Panc1 (cell line): ENCODE measurements at regions not wholly inside any gene's neighbourhood (a gene's known extent, or its start where the extent isn't known, plus 50 kb on each side); places are given as distances from the start of the nearest gene placed in this dataset.

Source experiments
- ATAC-seq: fragments of 200-7000 bp; cut with Tn5 transposase; 2 replicates; pipeline ENCODE4 v1.9.1; 2020; ENCODE audit warnings: mild to moderate bottlenecking, moderate library complexity
- BruUV-seq: library from RNA; stranded (reverse); fragments of 400-500 nt; replicated peaks from 2 replicates; lab custom pipeline; 2021; lab: Mats Ljungman, UMichigan
- CTCF ChIA-PET: fragments of 300-600 bp; sonication (Branson Sonifier 250); formaldehyde crosslinking; loops from one replicate; lab custom pipeline; 2022; ENCODE audit warnings: antibody characterized with exemption; lab: Charles Lee
- POLR2A ChIA-PET: fragments of 300-600 bp; sonication (Branson Sonifier 250); formaldehyde crosslinking; loops from one replicate; lab custom pipeline; 2022; ENCODE audit warnings: antibody characterized with exemption; lab: Charles Lee
- DNase-seq: peaks from one replicate; pipeline ENCODE4 v3.0.0-alpha.2; 2010; ENCODE audit warnings: low read depth, low spot score
- H3K27ac ChIP-seq: 2 replicates; pipeline ENCODE4 v1.5.1; 2011; ENCODE audit warnings: mild to moderate bottlenecking, low read length, inconsistent platforms
- H3K27me3 ChIP-seq: fragments of 200-500 bp; sonication (Bioruptor generic); 2 replicates; pipeline ENCODE4 v1.6.0; 2014; ENCODE audit warnings: low read length, inconsistent platforms; ENCODE audit not compliant: control insufficient read depth, insufficient read depth
- H3K36me3 ChIP-seq: fragments of 200-500 bp; sonication (Bioruptor generic); 2 replicates; pipeline ENCODE4 v1.5.1; 2014; ENCODE audit warnings: inconsistent platforms, mild to moderate bottlenecking, low read length, moderate library complexity; ENCODE audit not compliant: control insufficient read depth, insufficient read depth
- H3K4me1 ChIP-seq: 2 replicates; pipeline ENCODE4 v1.5.1; 2011; ENCODE audit warnings: inconsistent platforms, mild to moderate bottlenecking, low read length, moderate library complexity; ENCODE audit not compliant: control insufficient read depth, insufficient read depth
- H3K4me3 ChIP-seq, 2 experiments: 2 replicates each; pipeline ENCODE4 v1.5.1; 2011 to 2012; ENCODE audit warnings: low read depth in 2 of 2, low read length in 2 of 2, mild to moderate bottlenecking in 2 of 2, inconsistent platforms in 1 of 2, moderate library complexity in 1 of 2
- H3K9me3 ChIP-seq: fragments of 200-500 bp; sonication (Bioruptor generic); 2 replicates; pipeline ENCODE4 v1.5.1; 2014; ENCODE audit warnings: low read depth, mild to moderate bottlenecking, inconsistent platforms, low read length, moderate library complexity; ENCODE audit not compliant: control insufficient read depth, insufficient read depth
- CTCF ChIP-seq: fragments of 450-650 bp; IDR thresholded peaks from 2 replicates; pipeline ENCODE4 v1.5.1; 2017; ENCODE audit warnings: mild to moderate bottlenecking
- POLR2AphosphoS5 ChIP-seq: IDR thresholded peaks from 2 replicates; pipeline ENCODE4 v1.6.1; 2012; ENCODE audit warnings: mild to moderate bottlenecking, low read depth, low read length, moderate library complexity
- REST ChIP-seq, 2 experiments: IDR thresholded peaks; 2 replicates each; pipeline ENCODE4 v1.6.1; 2011 to 2012; ENCODE audit warnings: low read depth in 2 of 2, control low read depth in 1 of 2, low read length in 1 of 2, mild to moderate bottlenecking in 1 of 2, moderate library complexity in 1 of 2; ENCODE audit not compliant: insufficient read depth in 1 of 2
- SIN3A ChIP-seq: IDR thresholded peaks from 2 replicates; pipeline ENCODE4 v1.6.1; 2012; ENCODE audit warnings: low read depth, mild to moderate bottlenecking, low read length, moderate library complexity, borderline replicate concordance; ENCODE audit not compliant: insufficient read depth
- TCF7L2 ChIP-seq: IDR thresholded peaks from 2 replicates; pipeline ENCODE4 v1.6.1; 2011; ENCODE audit warnings: mild to moderate bottlenecking, low read depth, low read length, inconsistent platforms
- in situ Hi-C: cut with HindIII; loops from 2 replicates; pipeline ENCODE4 v1.10.0; 2016; ENCODE audit warnings: low sequenced_read_pairs, low pct_unique_long_range_greater_than_20kb
- intact Hi-C: fragments of 100-400 bp; cut with micrococcal nuclease; formaldehyde crosslinking; loops from one replicate; pipeline ENCODE4 v1.10.0; 2022; ENCODE audit not compliant: unreplicated experiment

- H3K4me3 ChIP-seq = no peak overlapping the region
- H3K4me1 ChIP-seq = peaks cover 24% of the 10 kb centered on the region
- in situ Hi-C loops (no loop called here), intact Hi-C loops (no loop called here)
- no TSS peak for BruUV-seq
- H3K27ac ChIP-seq = no peak overlapping the region
- CTCF ChIA-PET = no interaction called here
- H3K36me3 ChIP-seq = no peaks in the 10 kb centered on the region
- DNase-seq = no peak
- no peak for ATAC-seq
- no peaks in the 10 kb centered on the region for H3K27me3 ChIP-seq
- H3K9me3 ChIP-seq = no peaks in the 10 kb centered on the region
- TF ChIP-seq CTCF (no peak), TCF7L2 (no peak), REST (IDR thresholded peaks at IDR 0.05; ENCODE audit: insufficient read depth in 1 of 2, low read depth in 2 of 2, low read length in 1 of 2) (no peak)
- POLR2A ChIA-PET = no interaction called here
Measured at GRCh38 chr1:47680815-47681475, 243.1 kb downstream of the FOXD2 start.

GRCh38 chr1:47681735-47682134 is 243.9 kb downstream of the FOXD2 start:
- Histone ChIP-seq H3K4me1 (peaks cover 32% of the 10 kb centered on the region), H3K4me3 (no peak overlapping the region), H3K27ac (no peak overlapping the region), H3K27me3 (no peaks in the 10 kb centered on the region), H3K9me3 (no peaks in the 10 kb centered on the region), H3K36me3 (no peaks in the 10 kb centered on the region)
- DNase-seq = no peak
- intact Hi-C loops = no loop called here
- no peak for TF ChIP-seq TCF7L2
- no peak for TF ChIP-seq REST (IDR thresholded peaks at IDR 0.05; ENCODE audit: insufficient read depth in 1 of 2, low read depth in 2 of 2, low read length in 1 of 2)
- TF ChIP-seq SIN3A = no peak
- TF ChIP-seq POLR2AphosphoS5 = no peak
- TF ChIP-seq CTCF = no peak
- POLR2A ChIA-PET = no interaction called here
- in situ Hi-C loops = no loop called here
- CTCF ChIA-PET = no interaction called here
- no peak for ATAC-seq
- BruUV-seq = no TSS peak
